ENCODE measurements at regions not wholly inside any gene's neighbourhood (a gene's known extent, or its start where the extent isn't known, plus 50 kb on each side); places are given as distances from the start of the nearest gene placed in this dataset.

- Histone ChIP-seq H3K9me3 (no peaks in the 10 kb centered on the region), H3K4me1 (no peaks in the 10 kb centered on the region), H3K4me3 (no peak overlapping the region), H3K27ac (no peak overlapping the region), H3K36me3 (no peaks in the 10 kb centered on the region), H3K27me3 (no peaks in the 10 kb centered on the region)
- intact Hi-C loops (cut with DNase I; ENCODE audit: low total_unique reads), result no loop called here
- DNase-seq, result no peak
- TF ChIP-seq CTCF (IDR thresholded peaks at IDR 0.05), result no peak
- no peak for TF ChIP-seq POLR2A (IDR thresholded peaks at IDR 0.05)
Observed at GRCh38 chr4:4766564-4766963, 92.9 kb upstream of the MSX1 start.

- no peaks in the 10 kb centered on the region for H3K36me3 ChIP-seq
- DNase-seq, result peak in 1 of 2 donors; percentile 16
- H3K27me3 ChIP-seq, result no peaks in the 10 kb centered on the region
- intact Hi-C loops (cut with DNase I; ENCODE audit: low total_unique reads), result no loop called here
- no peaks in the 10 kb centered on the region for H3K9me3 ChIP-seq
- TF ChIP-seq POLR2A (IDR thresholded peaks at IDR 0.05) (no peak), CTCF (IDR thresholded peaks at IDR 0.05) (no peak)
- no peaks in the 10 kb centered on the region for H3K4me1 ChIP-seq
- no peak overlapping the region for H3K27ac ChIP-seq
- H3K4me3 ChIP-seq, result no peak overlapping the region
Observed at GRCh38 chr4:4765811-4766210, 93.7 kb upstream of the MSX1 start.

- Histone ChIP-seq H3K4me1 (no peaks in the 10 kb centered on the region), H3K27ac (no peak overlapping the region), H3K9me3 (no peaks in the 10 kb centered on the region), H3K36me3 (no peaks in the 10 kb centered on the region), H3K4me3 (no peak overlapping the region), H3K27me3 (no peaks in the 10 kb centered on the region)
- TF ChIP-seq CTCF (IDR thresholded peaks at IDR 0.05) (no peak), POLR2A (IDR thresholded peaks at IDR 0.05) (no peak)
- no peak for DNase-seq
- intact Hi-C loops (cut with DNase I; ENCODE audit: low total_unique reads), result no loop called here
Observed at GRCh38 chr4:4764558-4764905, 94.9 kb upstream of the MSX1 start.

- no peak for TF ChIP-seq POLR2A (IDR thresholded peaks at IDR 0.05)
- no peak for TF ChIP-seq CTCF (IDR thresholded peaks at IDR 0.05)
- intact Hi-C loops (cut with DNase I; ENCODE audit: low total_unique reads), result no loop called here
Observed at GRCh38 chr4:4763822-4764557, 95.5 kb upstream of the MSX1 start.

GRCh38 chr4:4762909-4763821, 96.3 kb upstream of the MSX1 start:
- Histone ChIP-seq H3K27ac (peak overlapping the region in 1 of 2 donors; percentile 33), H3K4me3 (no peak overlapping the region), H3K4me1 (no peaks in the 10 kb centered on the region), H3K27me3 (no peaks in the 10 kb centered on the region), H3K9me3 (no peaks in the 10 kb centered on the region), H3K36me3 (no peaks in the 10 kb centered on the region)
- TF ChIP-seq POLR2A (IDR thresholded peaks at IDR 0.05), result no peak
- TF ChIP-seq CTCF (IDR thresholded peaks at IDR 0.05), result no peak
- intact Hi-C loops (cut with DNase I; ENCODE audit: low total_unique reads), result no loop called here
- DNase-seq, result peak in 1 of 2 donors; percentile 25

More at GRCh38 chr4:4763822-4764557, 95.5 kb upstream of the MSX1 start:
- H3K27ac ChIP-seq, result peak overlapping the region in 1 of 2 donors; percentile 33
- H3K36me3 ChIP-seq, result no peaks in the 10 kb centered on the region
- DNase-seq, result no peak
- no peaks in the 10 kb centered on the region for H3K9me3 ChIP-seq
- no peaks in the 10 kb centered on the region for H3K27me3 ChIP-seq
- H3K4me1 ChIP-seq, result no peaks in the 10 kb centered on the region
- no peak overlapping the region for H3K4me3 ChIP-seq
